ENCODE measurements at regions not wholly inside any gene's neighbourhood (a gene's known extent, or its start where the extent isn't known, plus 50 kb on each side); places are given as distances from the start of the nearest gene placed in this dataset.
"Not testable (repeated sequence)": the region's sequence is repeated elsewhere in the genome, so short reads cannot be mapped to it uniquely, and the experiment has no call there.

- no peak for DNase-seq (ENCODE audit: low spot score)
Measured at GRCh38 chr4:130053723-130054122, 957.8 kb downstream of the C4orf33 start.

GRCh38 chr4:130054908-130055307 lies 959.0 kb downstream of the C4orf33 start:
- no peak for DNase-seq (ENCODE audit: low spot score)
- FAIRE-seq = no peak

More at GRCh38 chr4:130053723-130054122, 957.8 kb downstream of the C4orf33 start:
- FAIRE-seq = no peak

DNA sequence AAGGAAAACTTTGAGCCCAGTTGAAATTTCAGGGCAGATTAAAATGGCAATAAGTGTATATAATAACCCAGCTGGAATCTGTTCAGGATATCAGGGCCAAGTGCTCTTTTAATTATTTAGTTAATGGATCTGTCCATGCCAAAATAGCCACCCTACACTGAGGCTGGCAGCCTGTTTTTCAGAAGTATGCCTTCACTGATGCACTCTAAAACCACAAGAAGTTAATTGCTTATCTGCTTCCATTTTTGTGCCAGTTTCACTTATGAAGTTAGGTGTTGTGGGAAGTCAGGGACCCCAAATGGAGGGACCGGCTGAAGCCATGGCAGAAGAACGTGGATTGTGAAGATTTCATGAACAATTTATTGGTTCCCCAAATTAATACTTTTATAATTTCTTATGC lies 960.3 kb downstream of the C4orf33 start:
- no peak for FAIRE-seq
- no peak for DNase-seq (ENCODE audit: low spot score)

- DNase-seq (ENCODE audit: low spot score) = no peak
- FAIRE-seq = no peak
Measured at GRCh38 chr4:130064471-130064870, 968.5 kb downstream of the C4orf33 start.

- no peak for FAIRE-seq
- DNase-seq (ENCODE audit: low spot score) = no peak
Measured at GRCh38 chr4:130067419-130067818, 971.5 kb downstream of the C4orf33 start.

DNA sequence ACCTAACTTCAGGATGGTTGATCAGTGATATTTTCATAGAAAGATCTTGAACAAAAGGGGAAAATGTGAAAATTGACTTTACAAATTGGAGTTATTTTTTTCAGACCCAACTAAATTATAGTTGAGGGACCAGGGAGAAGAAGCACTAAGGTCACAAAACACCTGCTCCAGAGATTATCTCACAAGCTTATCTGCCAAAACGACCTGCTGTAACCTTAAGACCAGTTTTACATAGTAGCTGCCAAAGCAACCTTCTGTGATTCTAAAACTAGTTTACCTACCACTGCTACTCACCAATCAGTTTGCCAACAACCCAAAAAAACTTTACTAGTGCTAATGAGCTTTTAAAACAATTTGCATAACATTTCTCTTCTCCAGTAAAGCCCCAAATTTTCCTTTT lies 972.1 kb downstream of the C4orf33 start:
- FAIRE-seq (no peak), DNase-seq (ENCODE audit: low spot score) (no peak)

DNA sequence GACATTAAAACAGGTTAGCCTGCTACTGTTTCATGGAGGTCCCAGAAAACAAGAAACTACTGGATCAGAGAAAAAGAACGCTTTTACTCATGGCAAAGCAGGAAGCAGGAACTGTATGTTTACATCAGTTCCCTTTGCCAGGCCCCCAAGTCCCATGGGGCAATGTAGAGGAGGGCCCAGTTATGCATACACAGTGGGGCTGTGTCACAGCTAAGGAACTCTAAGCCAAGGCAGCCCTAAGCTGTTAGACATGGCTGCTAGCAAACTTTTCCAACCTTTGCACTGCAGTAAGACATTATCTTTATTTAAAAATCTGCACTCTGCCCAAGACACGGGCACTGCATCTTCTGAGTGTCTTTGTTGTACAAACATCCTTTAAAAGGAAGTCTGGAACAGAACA lies 975.8 kb downstream of the C4orf33 start:
- no peak for DNase-seq (ENCODE audit: low spot score)
- no peak for FAIRE-seq

- DNase-seq (ENCODE audit: low spot score) (no peak), FAIRE-seq (no peak)
Measured at GRCh38 chr4:130073145-130073790, 977.3 kb downstream of the C4orf33 start.

GRCh38 chr4:130074096-130074495 lies 978.1 kb downstream of the C4orf33 start:
- DNase-seq (ENCODE audit: low spot score) (no peak), FAIRE-seq (no peak)

- FAIRE-seq (no peak), DNase-seq (ENCODE audit: low spot score) (no peak)
Measured at GRCh38 chr4:130077275-130077674, 981.3 kb downstream of the C4orf33 start.

DNA sequence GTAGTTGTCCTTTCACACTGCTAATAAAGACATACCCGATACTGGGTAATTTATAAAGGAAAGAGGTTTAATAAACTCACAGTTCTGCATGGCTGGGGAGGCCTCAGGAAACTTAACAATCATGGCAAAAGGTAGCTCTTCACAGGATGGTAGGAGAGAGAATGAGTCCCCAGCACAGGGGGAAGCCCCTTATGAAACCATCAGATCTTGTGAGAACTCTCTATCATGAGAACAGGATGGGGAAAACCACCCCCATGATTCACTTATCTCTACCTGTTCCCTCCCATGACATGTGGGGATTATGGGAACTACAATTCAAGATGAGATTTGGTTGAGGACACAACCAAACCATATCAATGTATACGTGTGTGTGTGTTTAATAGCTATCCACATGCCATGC lies 983.1 kb downstream of the C4orf33 start:
- not testable (repeated sequence) for FAIRE-seq; DNase-seq (ENCODE audit: low spot score)

GRCh38 chr4:130080872-130081451 lies 985.0 kb downstream of the C4orf33 start:
- DNase-seq (ENCODE audit: low spot score) (no peak), FAIRE-seq (no peak)

GRCh38 chr4:130090427-130090826 lies 994.5 kb downstream of the C4orf33 start:
- DNase-seq (ENCODE audit: low spot score) (no peak), FAIRE-seq (no peak)

- no peak for FAIRE-seq
- no peak for DNase-seq (ENCODE audit: low spot score)
Measured at GRCh38 chr4:130092187-130093015, 996.4 kb downstream of the C4orf33 start.

GRCh38 chr4:130099105-130099504 lies 1003.2 kb downstream of the C4orf33 start:
- FAIRE-seq (no peak), DNase-seq (ENCODE audit: low spot score) (no peak)

- DNase-seq (ENCODE audit: low spot score) = no peak
- FAIRE-seq = no peak
Measured at GRCh38 chr4:130110189-130110588, 1014.2 kb downstream of the C4orf33 start.

GRCh38 chr4:130110770-130111169 lies 1014.8 kb downstream of the C4orf33 start:
- DNase-seq (ENCODE audit: low spot score) (no peak), FAIRE-seq (no peak)

- FAIRE-seq (no peak), DNase-seq (ENCODE audit: low spot score) (no peak)
Measured at GRCh38 chr4:130124066-130124465, 1028.1 kb downstream of the C4orf33 start.

DNA sequence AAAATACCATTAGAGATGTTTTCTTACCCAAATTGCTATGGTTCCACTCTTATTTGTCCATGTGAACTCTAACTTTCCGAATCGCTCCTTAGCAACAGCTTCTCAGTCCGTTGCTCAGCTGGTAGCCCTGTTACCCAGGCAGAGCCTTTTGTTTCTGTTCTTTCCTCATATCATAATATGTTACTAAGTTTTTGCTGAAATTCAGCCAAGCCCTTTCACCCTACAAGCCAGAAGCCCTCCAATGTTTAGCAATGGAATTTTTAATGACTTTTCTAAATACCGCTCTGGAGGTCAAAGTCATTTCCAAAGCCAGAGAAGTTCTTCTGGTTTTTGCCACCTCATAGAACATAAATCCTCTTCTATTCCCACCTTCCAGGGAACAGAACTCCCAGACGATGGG lies 1029.5 kb downstream of the C4orf33 start:
- FAIRE-seq (no peak), DNase-seq (ENCODE audit: low spot score) (no peak)

GRCh38 chr4:130127297-130127696 lies 1031.3 kb downstream of the C4orf33 start:
- FAIRE-seq = no peak
- no peak for DNase-seq (ENCODE audit: low spot score)

DNA sequence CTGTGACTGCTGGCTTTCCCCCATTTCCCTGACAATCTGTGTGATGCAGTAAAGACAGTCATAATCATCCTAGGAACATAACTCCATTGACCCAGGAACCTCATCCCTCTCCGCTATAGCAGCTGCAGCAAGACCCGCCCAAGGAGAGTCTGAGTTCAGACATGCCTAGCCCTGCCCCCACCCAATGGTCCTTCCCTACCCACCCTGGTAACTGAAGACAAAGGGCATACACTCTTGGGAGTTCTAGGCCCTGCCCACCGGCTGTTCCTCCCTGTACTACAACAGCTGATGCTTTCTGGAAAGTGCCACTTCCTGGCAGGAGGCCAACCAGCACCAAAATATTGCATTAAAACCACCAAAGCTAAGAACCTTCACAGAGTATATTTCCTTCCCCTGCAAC lies 1035.6 kb downstream of the C4orf33 start:
- FAIRE-seq (no peak), DNase-seq (ENCODE audit: low spot score) (no peak)

GRCh38 chr4:130141651-130142050 lies 1045.7 kb downstream of the C4orf33 start:
- no peak for FAIRE-seq
- DNase-seq (ENCODE audit: low spot score) = no peak

- FAIRE-seq (no peak), DNase-seq (ENCODE audit: low spot score) (no peak)
Measured at GRCh38 chr4:130143656-130144055, 1047.7 kb downstream of the C4orf33 start.
